ENCODE measurements at regions not wholly inside any gene's neighbourhood (a gene's known extent, or its start where the extent isn't known, plus 50 kb on each side); places are given as distances from the start of the nearest gene placed in this dataset.

DNA sequence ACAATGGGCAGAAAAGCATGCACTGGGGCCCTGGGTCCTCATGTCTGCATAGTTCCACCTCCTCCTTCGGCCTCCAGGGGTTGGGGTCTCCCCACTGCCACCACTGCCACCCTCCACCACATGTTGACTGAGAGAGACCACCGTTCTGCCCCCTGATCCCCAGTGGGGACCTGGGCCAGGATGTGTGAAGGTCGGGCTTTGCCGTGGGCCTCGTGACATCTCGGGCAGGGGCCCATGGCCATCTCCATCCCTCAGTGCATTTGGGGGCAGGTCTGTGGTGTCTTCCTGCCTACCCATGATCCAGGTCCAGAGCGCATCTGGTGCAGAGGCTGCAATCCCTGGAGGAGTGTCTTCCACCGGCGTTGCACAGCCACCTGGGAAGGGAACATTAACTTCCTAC lies 166.8 kb upstream of the POU3F3 start:
- TF ChIP-seq, protein P1, sequence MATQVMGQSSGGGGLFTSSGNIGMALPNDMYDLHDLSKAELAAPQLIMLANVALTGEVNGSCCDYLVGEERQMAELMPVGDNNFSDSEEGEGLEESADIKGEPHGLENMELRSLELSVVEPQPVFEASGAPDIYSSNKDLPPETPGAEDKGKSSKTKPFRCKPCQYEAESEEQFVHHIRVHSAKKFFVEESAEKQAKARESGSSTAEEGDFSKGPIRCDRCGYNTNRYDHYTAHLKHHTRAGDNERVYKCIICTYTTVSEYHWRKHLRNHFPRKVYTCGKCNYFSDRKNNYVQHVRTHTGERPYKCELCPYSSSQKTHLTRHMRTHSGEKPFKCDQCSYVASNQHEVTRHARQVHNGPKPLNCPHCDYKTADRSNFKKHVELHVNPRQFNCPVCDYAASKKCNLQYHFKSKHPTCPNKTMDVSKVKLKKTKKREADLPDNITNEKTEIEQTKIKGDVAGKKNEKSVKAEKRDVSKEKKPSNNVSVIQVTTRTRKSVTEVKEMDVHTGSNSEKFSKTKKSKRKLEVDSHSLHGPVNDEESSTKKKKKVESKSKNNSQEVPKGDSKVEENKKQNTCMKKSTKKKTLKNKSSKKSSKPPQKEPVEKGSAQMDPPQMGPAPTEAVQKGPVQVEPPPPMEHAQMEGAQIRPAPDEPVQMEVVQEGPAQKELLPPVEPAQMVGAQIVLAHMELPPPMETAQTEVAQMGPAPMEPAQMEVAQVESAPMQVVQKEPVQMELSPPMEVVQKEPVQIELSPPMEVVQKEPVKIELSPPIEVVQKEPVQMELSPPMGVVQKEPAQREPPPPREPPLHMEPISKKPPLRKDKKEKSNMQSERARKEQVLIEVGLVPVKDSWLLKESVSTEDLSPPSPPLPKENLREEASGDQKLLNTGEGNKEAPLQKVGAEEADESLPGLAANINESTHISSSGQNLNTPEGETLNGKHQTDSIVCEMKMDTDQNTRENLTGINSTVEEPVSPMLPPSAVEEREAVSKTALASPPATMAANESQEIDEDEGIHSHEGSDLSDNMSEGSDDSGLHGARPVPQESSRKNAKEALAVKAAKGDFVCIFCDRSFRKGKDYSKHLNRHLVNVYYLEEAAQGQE (IDR thresholded peaks at IDR 0.05; ENCODE audit: low read depth), result no peak
- no peak for TF ChIP-seq RAD21 (IDR thresholded peaks at IDR 0.05; ENCODE audit: low read depth)
- TF ChIP-seq NFIC (IDR thresholded peaks at IDR 0.05), result no peak
- TF ChIP-seq, protein P2, sequence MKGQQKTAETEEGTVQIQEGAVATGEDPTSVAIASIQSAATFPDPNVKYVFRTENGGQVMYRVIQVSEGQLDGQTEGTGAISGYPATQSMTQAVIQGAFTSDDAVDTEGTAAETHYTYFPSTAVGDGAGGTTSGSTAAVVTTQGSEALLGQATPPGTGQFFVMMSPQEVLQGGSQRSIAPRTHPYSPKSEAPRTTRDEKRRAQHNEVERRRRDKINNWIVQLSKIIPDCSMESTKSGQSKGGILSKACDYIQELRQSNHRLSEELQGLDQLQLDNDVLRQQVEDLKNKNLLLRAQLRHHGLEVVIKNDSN (IDR thresholded peaks at IDR 0.05), result no peak
- TF ChIP-seq ZBTB7A (IDR thresholded peaks at IDR 0.05; ENCODE audit: low read depth), result no peak
- TF ChIP-seq TCF12 (IDR thresholded peaks at IDR 0.05; ENCODE audit: low read depth), result no peak
- TF ChIP-seq TEAD4 (IDR thresholded peaks at IDR 0.05), result no peak
- TF ChIP-seq EGR1 (IDR thresholded peaks at IDR 0.05), result no peak
- no peak for TF ChIP-seq CEBPB (IDR thresholded peaks at IDR 0.05)
- TF ChIP-seq EP300 (IDR thresholded peaks at IDR 0.05; ENCODE audit: borderline replicate concordance), result no peak
- TF ChIP-seq, protein P3, sequence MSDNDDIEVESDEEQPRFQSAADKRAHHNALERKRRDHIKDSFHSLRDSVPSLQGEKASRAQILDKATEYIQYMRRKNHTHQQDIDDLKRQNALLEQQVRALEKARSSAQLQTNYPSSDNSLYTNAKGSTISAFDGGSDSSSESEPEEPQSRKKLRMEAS (IDR thresholded peaks at IDR 0.05), result no peak
- no peak for TF ChIP-seq TAF1 (IDR thresholded peaks at IDR 0.05; ENCODE audit: low read depth)
- TF ChIP-seq YY1 (IDR thresholded peaks at IDR 0.05; ENCODE audit: low read depth), result no peak
- TF ChIP-seq FOXM1 (IDR thresholded peaks at IDR 0.05; ENCODE audit: borderline replicate concordance, low read depth), result no peak
- no peak for TF ChIP-seq CREB1 (IDR thresholded peaks at IDR 0.05; ENCODE audit: low read depth)

DNA sequence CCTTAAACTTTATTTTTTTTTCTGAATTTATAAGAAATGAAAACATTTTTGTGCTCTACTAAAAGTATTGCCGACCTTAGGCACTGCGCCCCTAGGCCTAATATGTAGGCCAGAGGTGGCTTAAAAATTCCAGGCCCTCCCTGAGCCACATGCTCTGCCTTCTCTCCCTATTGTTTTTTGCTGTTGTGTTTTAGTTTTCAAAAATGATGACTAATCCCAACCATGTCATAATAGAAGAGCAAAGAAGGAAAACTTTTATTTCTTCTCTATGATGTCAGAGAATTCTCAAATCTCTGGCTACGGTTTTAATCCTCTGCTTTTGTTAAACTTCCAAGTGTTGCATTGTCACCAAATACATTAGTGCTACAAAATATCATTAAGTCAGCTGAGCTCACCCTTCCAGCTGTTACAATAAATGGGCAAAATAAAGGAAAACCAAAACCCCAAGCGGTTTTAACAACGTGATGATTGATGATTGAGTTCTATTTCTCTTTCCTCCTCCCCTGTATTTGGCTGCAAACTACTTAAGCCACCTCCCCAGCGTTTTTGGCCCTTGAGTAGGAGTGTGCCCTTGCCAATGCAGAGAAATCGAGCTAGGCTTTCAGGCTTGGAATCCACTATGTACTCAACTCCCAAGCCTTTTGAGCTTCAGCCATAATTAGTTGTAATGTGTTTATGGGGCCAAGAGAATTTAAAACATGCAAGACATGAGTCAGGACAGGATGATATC lies 163.5 kb upstream of the POU3F3 start:
- TF ChIP-seq EGR1 (IDR thresholded peaks at IDR 0.05) (no peak), RAD21 (IDR thresholded peaks at IDR 0.05; ENCODE audit: low read depth) (no peak), TCF12 (IDR thresholded peaks at IDR 0.05; ENCODE audit: low read depth) (no peak), YY1 (IDR thresholded peaks at IDR 0.05; ENCODE audit: low read depth) (no peak), NFIC (IDR thresholded peaks at IDR 0.05) (no peak), ZBTB7A (IDR thresholded peaks at IDR 0.05; ENCODE audit: low read depth) (no peak), EP300 (IDR thresholded peaks at IDR 0.05; ENCODE audit: borderline replicate concordance) (no peak), CEBPB (IDR thresholded peaks at IDR 0.05) (no peak), FOXM1 (IDR thresholded peaks at IDR 0.05; ENCODE audit: borderline replicate concordance, low read depth) (no peak), CREB1 (IDR thresholded peaks at IDR 0.05; ENCODE audit: low read depth) (no peak), TAF1 (IDR thresholded peaks at IDR 0.05; ENCODE audit: low read depth) (no peak), TEAD4 (IDR thresholded peaks at IDR 0.05) (no peak)
- TF ChIP-seq, protein P1 (IDR thresholded peaks at IDR 0.05; ENCODE audit: low read depth), result no peak
- TF ChIP-seq, protein P3 (IDR thresholded peaks at IDR 0.05), result no peak
- TF ChIP-seq, protein P2 (IDR thresholded peaks at IDR 0.05), result no peak

DNA sequence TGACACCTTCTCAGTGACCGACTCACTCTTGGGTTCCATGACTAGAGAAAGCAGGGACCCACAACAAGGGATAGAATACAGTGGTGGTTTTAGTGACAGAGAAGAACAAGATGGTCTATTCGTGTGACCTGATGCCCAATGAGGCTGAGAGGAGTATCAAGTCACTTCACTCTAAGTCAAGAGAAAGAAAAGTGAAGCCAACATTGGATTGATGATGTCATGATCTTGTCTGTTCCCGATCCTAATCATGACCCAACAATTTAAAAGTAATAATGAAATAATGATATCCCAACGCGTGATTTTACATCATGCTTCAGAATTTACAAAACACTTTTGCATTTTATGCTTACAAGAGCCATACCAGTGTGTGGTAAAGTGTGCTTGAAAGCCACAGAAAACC lies 155.6 kb upstream of the POU3F3 start:
- TF ChIP-seq CREB1 (IDR thresholded peaks at IDR 0.05; ENCODE audit: low read depth) (no peak), YY1 (IDR thresholded peaks at IDR 0.05; ENCODE audit: low read depth) (no peak), EGR1 (IDR thresholded peaks at IDR 0.05) (no peak)
- TF ChIP-seq, protein P1 (IDR thresholded peaks at IDR 0.05; ENCODE audit: low read depth), result no peak

DNA sequence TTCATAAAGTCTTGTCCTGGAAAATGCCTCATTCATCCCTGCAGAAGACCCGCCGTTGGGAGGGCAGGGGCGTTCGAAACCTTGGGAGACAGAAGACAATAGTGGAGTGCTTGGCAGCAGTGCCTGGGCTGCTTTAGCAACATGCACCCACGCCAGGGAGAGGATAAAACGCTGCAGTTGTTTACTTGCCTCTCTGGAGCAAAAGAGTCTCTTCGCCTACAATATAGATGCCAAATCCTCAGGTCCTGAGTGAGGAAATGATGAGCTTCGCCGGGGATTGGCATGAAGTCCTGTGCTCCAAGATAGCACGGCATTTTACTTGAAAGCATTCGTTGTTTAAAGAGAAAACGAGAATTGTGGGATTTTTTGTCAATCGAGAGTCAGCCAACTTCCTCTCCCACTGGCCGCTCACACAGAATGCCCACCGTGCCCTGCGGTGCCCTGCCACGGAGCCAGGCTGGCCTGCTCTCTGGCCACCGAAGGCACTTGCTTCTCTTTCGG lies 152.5 kb upstream of the POU3F3 start:
- TF ChIP-seq RAD21 (IDR thresholded peaks at IDR 0.05; ENCODE audit: low read depth) (no peak), FOXM1 (IDR thresholded peaks at IDR 0.05; ENCODE audit: borderline replicate concordance, low read depth) (no peak), TEAD4 (IDR thresholded peaks at IDR 0.05) (no peak), CEBPB (IDR thresholded peaks at IDR 0.05) (no peak), ZBTB7A (IDR thresholded peaks at IDR 0.05; ENCODE audit: low read depth) (no peak), CREB1 (IDR thresholded peaks at IDR 0.05; ENCODE audit: low read depth) (no peak), NFIC (IDR thresholded peaks at IDR 0.05) (no peak), TCF12 (IDR thresholded peaks at IDR 0.05; ENCODE audit: low read depth) (no peak), EGR1 (IDR thresholded peaks at IDR 0.05) (no peak), EP300 (IDR thresholded peaks at IDR 0.05; ENCODE audit: borderline replicate concordance) (no peak), YY1 (IDR thresholded peaks at IDR 0.05; ENCODE audit: low read depth) (no peak)
- TF ChIP-seq, protein P1 (IDR thresholded peaks at IDR 0.05; ENCODE audit: low read depth), result no peak
- TF ChIP-seq, protein P2 (IDR thresholded peaks at IDR 0.05), result no peak
- TF ChIP-seq, protein P3 (IDR thresholded peaks at IDR 0.05), result no peak
